H1 (cell line): ENCODE measurements at regions not wholly inside any gene's neighbourhood (a gene's known extent, or its start where the extent isn't known, plus 50 kb on each side); places are given as distances from the start of the nearest gene placed in this dataset.

Experiments
- EZH2 ChIP-seq: fragments of 200-600 bp; sonication (generic); IDR thresholded peaks from 2 replicates; pipeline ENCODE4 v1.7.1; 2012; ENCODE audit warnings: low read depth, mild to moderate bottlenecking, moderate library complexity, low read length, inconsistent platforms; ENCODE audit not compliant: severe bottlenecking
- PHF8 ChIP-seq: fragments of 200-600 bp; sonication (generic); conservative IDR thresholded peaks from 2 replicates; pipeline ENCODE4 v1.7.1; 2012; ENCODE audit warnings: low read depth, mild to moderate bottlenecking, inconsistent platforms, low read length, moderate library complexity
- POLR2A ChIP-seq, 2 experiments: IDR thresholded peaks; 1 replicate in 1 of 2; 2 replicates in 1 of 2; pipeline ENCODE4 v1.6.1; 2011; ENCODE audit warnings: low read depth in 2 of 2, low read length in 2 of 2, mild to moderate bottlenecking in 2 of 2; ENCODE audit errors: control extremely low read depth in 1 of 2
- RAD21 ChIP-seq, 2 experiments: IDR thresholded peaks in 1 of 2; conservative IDR thresholded peaks in 1 of 2; 2 replicates each; pipeline ENCODE4 v1.6.1; 2011; ENCODE audit warnings: low read depth in 2 of 2, low read length in 2 of 2, improper control_type of control experiment in 1 of 2, inconsistent platforms in 1 of 2, mild to moderate bottlenecking in 1 of 2, moderate library complexity in 1 of 2
- RBBP5 ChIP-seq: IDR thresholded peaks from 2 replicates; pipeline ENCODE4 v1.7.1; 2012; ENCODE audit warnings: low read depth, mild to moderate bottlenecking, inconsistent platforms, low read length, moderate library complexity, borderline replicate concordance
- TF ChIP-seq, protein P1 (sequence below): IDR thresholded peaks from 2 replicates; pipeline ENCODE4 v1.6.1; 2011; ENCODE audit warnings: low read depth, mild to moderate bottlenecking, low read length; ENCODE audit not compliant: insufficient read depth

DNA sequence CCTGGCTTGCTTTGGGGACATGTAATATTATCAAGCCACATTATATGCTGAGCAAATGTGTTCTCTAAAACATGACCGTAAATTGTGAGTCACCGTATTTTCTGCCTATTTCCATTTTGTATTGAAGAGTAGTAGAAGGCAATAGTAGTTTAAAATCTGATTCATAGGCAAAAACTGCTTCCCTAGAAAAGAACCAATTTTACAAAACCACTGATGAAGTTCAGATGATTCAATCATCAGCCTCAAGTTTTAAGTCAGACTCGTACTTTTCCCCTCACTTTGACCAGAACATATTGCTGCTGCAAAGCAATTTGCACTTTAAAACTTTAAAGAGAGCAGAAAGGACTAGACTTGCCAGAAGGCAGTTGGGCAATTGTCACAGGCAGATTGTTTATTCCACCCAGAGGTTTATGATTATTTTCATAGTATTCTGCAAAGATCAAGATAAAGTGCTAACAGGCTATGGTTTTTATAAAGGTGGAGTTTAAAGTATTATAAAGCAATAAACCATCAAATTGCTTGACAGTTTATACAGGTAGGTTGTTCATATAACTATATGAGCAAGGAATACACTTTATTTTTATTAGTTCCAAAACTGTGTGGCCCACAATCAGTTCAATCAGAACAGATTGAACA is 168.2 kb downstream of the ETV1 start (continued):
- TF ChIP-seq RAD21 (IDR thresholded peaks at IDR 0.05 in 1 of 2, conservative IDR thresholded peaks at IDR 0.05 in 1 of 2; ENCODE audit: low read depth in 2 of 2, low read length in 2 of 2) = no peak
- no peak for TF ChIP-seq POLR2A (IDR thresholded peaks at IDR 0.05; ENCODE audit: control extremely low read depth in 1 of 2, low read depth in 2 of 2, low read length in 2 of 2)
- TF ChIP-seq RBBP5 = no peak
- TF ChIP-seq, protein P1, sequence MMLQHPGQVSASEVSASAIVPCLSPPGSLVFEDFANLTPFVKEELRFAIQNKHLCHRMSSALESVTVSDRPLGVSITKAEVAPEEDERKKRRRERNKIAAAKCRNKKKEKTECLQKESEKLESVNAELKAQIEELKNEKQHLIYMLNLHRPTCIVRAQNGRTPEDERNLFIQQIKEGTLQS = no peak
- TF ChIP-seq EZH2 = no peak
- no peak for TF ChIP-seq PHF8
